Neural progenitor cell (in vitro differentiated cells): ENCODE measurements at regions not wholly inside any gene's neighbourhood (a gene's known extent, or its start where the extent isn't known, plus 50 kb on each side); places are given as distances from the start of the nearest gene placed in this dataset.

ENCODE experiments used
- EZH2 ChIP-seq: fragments of 200-600 bp; sonication (generic); IDR thresholded peaks from 2 replicates; pipeline ENCODE4 v1.6.1; 2017; ENCODE audit warnings: antibody characterized with exemption, mild to moderate bottlenecking, moderate library complexity
- EZH2phosphoT487 ChIP-seq: fragments of 200-600 bp; sonication (generic); IDR thresholded peaks from 2 replicates; pipeline ENCODE4 v1.6.1; 2017; ENCODE audit warnings: antibody characterized with exemption
- TF ChIP-seq, protein P1 (sequence below): fragments of 200-600 bp; sonication (generic); IDR thresholded peaks from 2 replicates; pipeline ENCODE4 v1.5.1; 2017; ENCODE audit warnings: antibody characterized with exemption, mild to moderate bottlenecking

DNA sequence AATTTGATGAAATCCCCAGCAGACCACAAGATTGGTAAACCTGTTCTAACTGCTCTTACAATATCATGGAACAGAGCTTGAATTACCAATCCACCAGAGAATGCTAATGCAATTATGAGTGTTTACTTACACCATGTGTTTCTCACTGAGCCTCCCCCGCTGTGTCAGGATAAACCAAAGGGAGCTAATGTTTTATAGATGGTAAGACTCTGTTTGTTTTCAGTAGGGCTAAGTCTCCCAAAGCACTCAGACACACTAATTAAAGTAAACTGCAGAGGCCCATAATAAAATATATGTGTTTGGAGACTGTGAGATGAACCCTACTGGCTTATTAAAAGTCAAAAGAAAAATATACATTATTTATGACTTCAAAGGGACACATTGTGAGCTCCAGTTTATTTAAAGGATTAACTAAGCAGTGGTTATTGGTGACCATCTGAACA lies 261.7 kb upstream of the FAM241A start:
- TF ChIP-seq, protein P1, sequence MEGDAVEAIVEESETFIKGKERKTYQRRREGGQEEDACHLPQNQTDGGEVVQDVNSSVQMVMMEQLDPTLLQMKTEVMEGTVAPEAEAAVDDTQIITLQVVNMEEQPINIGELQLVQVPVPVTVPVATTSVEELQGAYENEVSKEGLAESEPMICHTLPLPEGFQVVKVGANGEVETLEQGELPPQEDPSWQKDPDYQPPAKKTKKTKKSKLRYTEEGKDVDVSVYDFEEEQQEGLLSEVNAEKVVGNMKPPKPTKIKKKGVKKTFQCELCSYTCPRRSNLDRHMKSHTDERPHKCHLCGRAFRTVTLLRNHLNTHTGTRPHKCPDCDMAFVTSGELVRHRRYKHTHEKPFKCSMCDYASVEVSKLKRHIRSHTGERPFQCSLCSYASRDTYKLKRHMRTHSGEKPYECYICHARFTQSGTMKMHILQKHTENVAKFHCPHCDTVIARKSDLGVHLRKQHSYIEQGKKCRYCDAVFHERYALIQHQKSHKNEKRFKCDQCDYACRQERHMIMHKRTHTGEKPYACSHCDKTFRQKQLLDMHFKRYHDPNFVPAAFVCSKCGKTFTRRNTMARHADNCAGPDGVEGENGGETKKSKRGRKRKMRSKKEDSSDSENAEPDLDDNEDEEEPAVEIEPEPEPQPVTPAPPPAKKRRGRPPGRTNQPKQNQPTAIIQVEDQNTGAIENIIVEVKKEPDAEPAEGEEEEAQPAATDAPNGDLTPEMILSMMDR, result no peak
- TF ChIP-seq EZH2phosphoT487 (peak; percentile 96), EZH2 (no peak)
